Uterus (tissue), 3 donors: ENCODE measurements at regions not wholly inside any gene's neighbourhood (a gene's known extent, or its start where the extent isn't known, plus 50 kb on each side); places are given as distances from the start of the nearest gene placed in this dataset.

Experiments used
- DNase-seq, 2 donors: peaks; one replicate each; pipeline ENCODE4 v3.0.0-alpha.2; 2019 to 2020
- H3K27ac ChIP-seq, 2 donors: fragments of 200-600 bp; sonication (generic); 1 replicate in 1 of 2; 2 replicates in 1 of 2; pipeline ENCODE4 v1.5.1; 2016 to 2018
- H3K27me3 ChIP-seq, 2 donors: fragments of 200-600 bp; sonication (generic); one replicate each; pipeline ENCODE4 v1.5.1; 2018 to 2019; ENCODE audit warnings: control low read depth in 1 of 2
- H3K36me3 ChIP-seq, 2 donors: fragments of 200-600 bp; sonication (generic); one replicate each; pipeline ENCODE4 v1.5.1; 2019; ENCODE audit warnings: control low read depth in 1 of 2
- H3K4me1 ChIP-seq, 2 donors: fragments of 200-600 bp; sonication (generic); one replicate each; pipeline ENCODE4 v1.5.1; 2018 to 2019; ENCODE audit warnings: control low read depth in 1 of 2
- H3K4me3 ChIP-seq, 2 donors: fragments of 200-600 bp; sonication (generic); 1 replicate in 1 of 2; 2 replicates in 1 of 2; pipeline ENCODE4 v1.5.1; 2018 to 2019; ENCODE audit warnings: mild to moderate bottlenecking in 1 of 2
- H3K9me3 ChIP-seq, 2 donors: fragments of 200-600 bp; sonication (generic); one replicate each; pipeline ENCODE4 v1.5.1; 2019; ENCODE audit warnings: control low read depth in 1 of 2
- POLR2A ChIP-seq, 2 donors: fragments of 450-650 bp; IDR thresholded peaks; one replicate each; pipeline ENCODE4 v1.6.1; 2016; ENCODE audit warnings: antibody characterized with exemption in 2 of 2, mild to moderate bottlenecking in 1 of 2, moderate library complexity in 1 of 2
- intact Hi-C: fragments of 100-400 bp; cut with DNase I; formaldehyde crosslinking; loops from one replicate; pipeline ENCODE4 v1.15.1; 2023; ENCODE audit warnings: low total_unique reads
- TF ChIP-seq, protein P1 (sequence below), 4 experiments: fragments of 200-600 bp in 2 of 4; fragments of 450-650 bp in 2 of 4; sonication (generic) in 2 of 4; IDR thresholded peaks; one replicate each; pipeline ENCODE4 v1.5.1; 2016 to 2019; ENCODE audit warnings: antibody characterized with exemption in 4 of 4, mild to moderate bottlenecking in 2 of 4, moderate library complexity in 1 of 4
- donor health status: DM: yes; HTN: yes; CAD: no.

DNA sequence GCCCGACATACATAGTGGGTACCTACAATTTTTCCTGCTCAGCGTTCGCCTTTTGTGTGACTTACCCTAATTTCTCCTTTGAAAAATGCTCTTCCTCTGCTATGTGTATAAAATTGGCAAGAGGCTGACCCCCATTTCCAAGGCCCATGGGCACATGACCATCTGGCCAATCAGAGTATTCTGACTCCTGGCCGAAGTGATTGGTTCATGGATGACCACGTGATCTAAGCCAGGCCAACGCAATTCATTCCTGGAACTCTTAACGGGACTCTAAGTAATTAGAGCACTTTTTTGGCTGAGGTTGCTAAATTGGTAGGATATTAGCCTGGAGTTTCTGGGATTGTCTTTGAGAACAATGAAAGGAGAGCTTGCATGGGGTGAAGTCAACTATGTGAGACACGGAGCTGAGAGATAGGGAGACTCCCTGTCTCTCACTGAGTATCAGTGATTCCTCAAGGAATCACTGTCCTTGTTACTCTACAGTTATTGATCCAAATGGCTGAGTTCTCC is 110.1 kb upstream of the TBX3 start:
- no peak for DNase-seq
- intact Hi-C loops, result no loop called here
- Histone ChIP-seq H3K4me1 (no peaks in the 10 kb centered on the region), H3K27me3 (no peaks in the 10 kb centered on the region), H3K36me3 (no peaks in the 10 kb centered on the region), H3K9me3 (no peaks in the 10 kb centered on the region), H3K27ac (no peak overlapping the region), H3K4me3 (no peak overlapping the region)
- no peak for TF ChIP-seq POLR2A (IDR thresholded peaks at IDR 0.05)
- TF ChIP-seq, protein P1, sequence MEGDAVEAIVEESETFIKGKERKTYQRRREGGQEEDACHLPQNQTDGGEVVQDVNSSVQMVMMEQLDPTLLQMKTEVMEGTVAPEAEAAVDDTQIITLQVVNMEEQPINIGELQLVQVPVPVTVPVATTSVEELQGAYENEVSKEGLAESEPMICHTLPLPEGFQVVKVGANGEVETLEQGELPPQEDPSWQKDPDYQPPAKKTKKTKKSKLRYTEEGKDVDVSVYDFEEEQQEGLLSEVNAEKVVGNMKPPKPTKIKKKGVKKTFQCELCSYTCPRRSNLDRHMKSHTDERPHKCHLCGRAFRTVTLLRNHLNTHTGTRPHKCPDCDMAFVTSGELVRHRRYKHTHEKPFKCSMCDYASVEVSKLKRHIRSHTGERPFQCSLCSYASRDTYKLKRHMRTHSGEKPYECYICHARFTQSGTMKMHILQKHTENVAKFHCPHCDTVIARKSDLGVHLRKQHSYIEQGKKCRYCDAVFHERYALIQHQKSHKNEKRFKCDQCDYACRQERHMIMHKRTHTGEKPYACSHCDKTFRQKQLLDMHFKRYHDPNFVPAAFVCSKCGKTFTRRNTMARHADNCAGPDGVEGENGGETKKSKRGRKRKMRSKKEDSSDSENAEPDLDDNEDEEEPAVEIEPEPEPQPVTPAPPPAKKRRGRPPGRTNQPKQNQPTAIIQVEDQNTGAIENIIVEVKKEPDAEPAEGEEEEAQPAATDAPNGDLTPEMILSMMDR (IDR thresholded peaks at IDR 0.05), result no peak

DNA sequence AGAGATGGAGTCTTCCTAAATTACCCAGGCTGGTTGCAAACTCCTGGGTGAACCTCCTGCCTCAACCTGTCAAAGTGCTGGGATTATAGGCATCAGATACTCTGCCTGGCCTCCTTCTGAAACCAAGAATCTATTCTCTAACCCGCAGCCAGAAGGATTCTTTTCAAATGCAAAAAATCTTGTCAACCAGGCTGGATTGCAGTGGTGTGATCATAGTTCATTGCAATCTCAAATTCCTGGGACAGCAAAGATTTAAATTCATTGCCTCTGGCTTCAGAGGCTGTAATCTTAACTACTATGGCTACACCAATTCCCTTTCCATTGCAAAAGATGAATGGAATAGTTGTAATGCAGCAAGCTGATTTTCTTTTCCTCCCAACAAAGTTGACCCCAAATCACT is 106.3 kb upstream of the TBX3 start:
- intact Hi-C loops, result no loop called here
- no peak for TF ChIP-seq POLR2A (IDR thresholded peaks at IDR 0.05)
- TF ChIP-seq, protein P1 (IDR thresholded peaks at IDR 0.05), result no peak
- Histone ChIP-seq H3K4me1 (no peaks in the 10 kb centered on the region), H3K36me3 (no peaks in the 10 kb centered on the region), H3K9me3 (no peaks in the 10 kb centered on the region), H3K4me3 (no peak overlapping the region), H3K27ac (no peak overlapping the region), H3K27me3 (no peaks in the 10 kb centered on the region)
- DNase-seq, result no peak

DNA sequence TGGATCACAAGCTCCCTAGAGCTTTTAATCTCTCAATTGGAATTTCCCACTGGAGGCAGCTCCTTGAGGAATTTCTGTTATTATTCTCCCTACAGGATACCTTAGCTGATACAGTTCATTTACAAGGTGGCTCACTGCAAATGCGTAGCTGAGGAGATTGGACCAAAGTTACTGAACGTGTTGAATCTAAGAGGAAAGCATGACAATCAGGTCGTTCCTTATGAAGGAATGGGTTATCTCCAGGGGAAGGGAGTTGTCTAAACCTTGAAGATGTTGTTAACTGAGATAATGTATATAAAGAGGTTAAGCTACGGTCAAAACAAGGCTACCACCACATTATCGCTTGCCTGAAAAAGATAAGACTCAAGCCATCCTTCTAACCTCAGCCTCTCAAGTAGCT is 105.8 kb upstream of the TBX3 start:
- no peak for DNase-seq
- intact Hi-C loops, result no loop called here
- H3K4me1 ChIP-seq, result no peaks in the 10 kb centered on the region
- H3K9me3 ChIP-seq, result no peaks in the 10 kb centered on the region
- no peak overlapping the region for H3K27ac ChIP-seq
- no peaks in the 10 kb centered on the region for H3K36me3 ChIP-seq
- TF ChIP-seq POLR2A (IDR thresholded peaks at IDR 0.05), result no peak
- TF ChIP-seq, protein P1 (IDR thresholded peaks at IDR 0.05), result no peak
- no peaks in the 10 kb centered on the region for H3K27me3 ChIP-seq
- no peak overlapping the region for H3K4me3 ChIP-seq

DNA sequence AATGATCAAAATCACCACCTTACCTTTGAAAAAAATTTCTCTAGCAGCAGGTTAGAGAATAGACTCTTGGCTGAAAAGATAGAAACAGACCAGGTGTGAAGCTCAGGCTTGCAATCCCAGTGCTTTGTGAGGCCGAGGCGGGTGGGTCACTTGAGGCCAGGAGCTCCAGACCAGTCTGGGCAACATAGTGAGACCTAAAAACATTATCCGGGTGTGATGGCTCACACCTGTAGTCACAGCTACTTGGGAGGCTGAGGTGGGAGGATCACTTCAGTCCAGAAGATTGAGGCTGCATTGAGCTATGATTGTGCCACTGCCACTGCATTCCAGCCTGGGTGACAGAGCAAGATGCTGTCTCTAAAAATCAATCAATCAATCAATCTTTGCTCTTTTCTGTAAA is 105.3 kb upstream of the TBX3 start:
- intact Hi-C loops, result no loop called here
- no peaks in the 10 kb centered on the region for H3K36me3 ChIP-seq
- no peaks in the 10 kb centered on the region for H3K9me3 ChIP-seq
- TF ChIP-seq, protein P1 (IDR thresholded peaks at IDR 0.05), result no peak
- no peak for TF ChIP-seq POLR2A (IDR thresholded peaks at IDR 0.05)
- H3K27ac ChIP-seq, result no peak overlapping the region
- H3K4me1 ChIP-seq, result no peaks in the 10 kb centered on the region
- H3K4me3 ChIP-seq, result no peak overlapping the region
- H3K27me3 ChIP-seq, result no peaks in the 10 kb centered on the region
- DNase-seq, result no peak

DNA sequence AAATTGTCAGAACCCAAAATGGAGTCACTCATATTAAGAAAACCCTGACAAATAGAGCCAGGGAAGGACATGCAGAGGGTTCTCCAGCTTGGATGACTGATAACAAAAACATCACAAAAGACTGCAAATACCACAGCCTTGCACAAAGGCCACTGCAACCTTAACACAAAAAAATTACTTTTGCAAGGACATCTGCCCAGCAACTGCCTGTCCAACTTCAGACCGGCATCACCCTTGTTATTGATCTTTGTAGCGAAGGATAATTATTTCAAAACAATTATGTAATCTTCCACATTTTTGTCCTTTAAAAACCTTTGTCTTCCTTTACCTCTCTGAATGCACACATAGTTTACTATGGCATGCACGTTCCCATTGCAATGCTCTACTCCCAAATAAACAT is 100.6 kb upstream of the TBX3 start:
- Histone ChIP-seq H3K36me3 (no peaks in the 10 kb centered on the region), H3K27me3 (no peaks in the 10 kb centered on the region), H3K4me3 (no peak overlapping the region), H3K4me1 (no peaks in the 10 kb centered on the region), H3K9me3 (no peaks in the 10 kb centered on the region), H3K27ac (no peak overlapping the region)
- no peak for DNase-seq
- intact Hi-C loops, result no loop called here
- no peak for TF ChIP-seq POLR2A (IDR thresholded peaks at IDR 0.05)
- TF ChIP-seq, protein P1 (IDR thresholded peaks at IDR 0.05), result no peak
